Activated CD8-positive, alpha-beta T cell treated with anti-CD3 and anti-CD28 coated beads for 36 hours (primary cell): ENCODE measurements at regions not wholly inside any gene's neighbourhood (a gene's known extent, or its start where the extent isn't known, plus 50 kb on each side); places are given as distances from the start of the nearest gene placed in this dataset.

Experiments used
- ATAC-seq: fragments of 200-7000 bp; cut with Tn5 transposase; one replicate; pipeline ENCODE4 v1.10.0; 2021; ENCODE audit warnings: mild to moderate bottlenecking, moderate library complexity
- CTCF ChIA-PET: fragments of 350-600 bp; sonication (Branson Sonifier 250); formaldehyde crosslinking; loops from one replicate; lab custom pipeline; 2021; ENCODE audit warnings: antibody characterized with exemption; lab: Charles Lee
- POLR2A ChIA-PET: fragments of 350-600 bp; sonication (Branson Sonifier 250); formaldehyde crosslinking; loops from one replicate; lab custom pipeline; 2021; ENCODE audit warnings: antibody characterized with exemption; lab: Charles Lee
- DNase-seq: peaks from one replicate; pipeline ENCODE4 v3.0.0-alpha.2; 2020
- H3K27ac Mint-ChIP-seq: one replicate; pipeline ENCODE4 v1.8.0; 2021; ENCODE audit warnings: mild to moderate bottlenecking, mixed read lengths
- H3K27me3 Mint-ChIP-seq: one replicate; pipeline ENCODE4 v1.8.0; 2021; ENCODE audit warnings: mixed read lengths
- H3K36me3 Mint-ChIP-seq: one replicate; pipeline ENCODE4 v1.8.0; 2021; ENCODE audit warnings: low read depth, mixed read lengths
- H3K4me1 Mint-ChIP-seq: one replicate; pipeline ENCODE4 v1.8.0; 2021; ENCODE audit warnings: low read depth, mixed read lengths
- H3K4me3 Mint-ChIP-seq: one replicate; pipeline ENCODE4 v1.8.0; 2021; ENCODE audit warnings: mild to moderate bottlenecking, moderate library complexity, mixed read lengths
- H3K9me3 Mint-ChIP-seq: one replicate; pipeline ENCODE4 v1.8.0; 2021; ENCODE audit warnings: mixed read lengths
- CTCF ChIP-seq: fragments of 200-600 bp; IDR thresholded peaks from one replicate; pipeline ENCODE4 v1.8.0; 2022; ENCODE audit warnings: antibody characterized with exemption, mild to moderate bottlenecking
- intact Hi-C: fragments of 100-400 bp; cut with micrococcal nuclease; formaldehyde crosslinking; loops from one replicate; pipeline ENCODE4 v1.10.0; 2022

- ATAC-seq = no peak
- ChIA-PET CTCF (interaction anchor here (1.1 kb wide), 1 partner anchor 13 kb away, joined by 5 read pairs; no protein-coding TSS in a partner anchor), POLR2A (no interaction called here)
- H3K4me3 Mint-ChIP-seq = no peak overlapping the region
- DNase-seq = no peak
- no peaks in the 10 kb centered on the region for H3K36me3 Mint-ChIP-seq
- no peaks in the 10 kb centered on the region for H3K27me3 Mint-ChIP-seq
- no peaks in the 10 kb centered on the region for H3K9me3 Mint-ChIP-seq
- TF ChIP-seq CTCF = no peak
- H3K4me1 Mint-ChIP-seq = peaks cover 7% of the 10 kb centered on the region
- intact Hi-C loops = no loop called here
- H3K27ac Mint-ChIP-seq = no peak overlapping the region
Observed at GRCh38 chr21:14699433-14700407, 153.6 kb upstream of the SAMSN1 start.

GRCh38 chr21:14697769-14698168, 151.7 kb upstream of the SAMSN1 start:
- intact Hi-C loops = no loop called here
- TF ChIP-seq CTCF = no peak
- CTCF ChIA-PET = no interaction called here
- no peak overlapping the region for H3K27ac Mint-ChIP-seq
- H3K36me3 Mint-ChIP-seq = no peaks in the 10 kb centered on the region
- H3K27me3 Mint-ChIP-seq = no peaks in the 10 kb centered on the region
- POLR2A ChIA-PET = no interaction called here
- H3K4me1 Mint-ChIP-seq = peaks cover 7% of the 10 kb centered on the region
- ATAC-seq = no peak
- no peak overlapping the region for H3K4me3 Mint-ChIP-seq
- no peak for DNase-seq
- no peaks in the 10 kb centered on the region for H3K9me3 Mint-ChIP-seq

GRCh38 chr21:14694817-14695216, 148.7 kb upstream of the SAMSN1 start:
- H3K9me3 Mint-ChIP-seq = peaks cover 3% of the 10 kb centered on the region
- no peak for TF ChIP-seq CTCF
- ChIA-PET CTCF (no interaction called here), POLR2A (interaction anchor here (0.7 kb wide), 1 partner anchor 304 kb away, joined by 3 read pairs; no protein-coding TSS in a partner anchor)
- H3K4me1 Mint-ChIP-seq = peaks cover 22% of the 10 kb centered on the region
- no peaks in the 10 kb centered on the region for H3K36me3 Mint-ChIP-seq
- DNase-seq (no peak), ATAC-seq (no peak)
- no peaks in the 10 kb centered on the region for H3K27me3 Mint-ChIP-seq
- H3K4me3 Mint-ChIP-seq = no peak overlapping the region
- intact Hi-C loops = no loop called here
- H3K27ac Mint-ChIP-seq = no peak overlapping the region

GRCh38 chr21:14693997-14694396, 147.9 kb upstream of the SAMSN1 start:
- no peak overlapping the region for H3K4me3 Mint-ChIP-seq
- H3K4me1 Mint-ChIP-seq = peaks cover 15% of the 10 kb centered on the region
- H3K27ac Mint-ChIP-seq = no peak overlapping the region
- H3K36me3 Mint-ChIP-seq = peaks cover 1% of the 10 kb centered on the region
- H3K9me3 Mint-ChIP-seq = peaks cover 8% of the 10 kb centered on the region
- ATAC-seq (no peak), DNase-seq (no peak)
- no peak for TF ChIP-seq CTCF
- ChIA-PET CTCF (no interaction called here), POLR2A (no interaction called here)
- no peaks in the 10 kb centered on the region for H3K27me3 Mint-ChIP-seq
- intact Hi-C loops = no loop called here

GRCh38 chr21:14691914-14692313, 145.8 kb upstream of the SAMSN1 start:
- CTCF ChIA-PET = interaction anchor here (1.1 kb wide), 2 partner anchors 10 to 14 kb away, joined by 3 to 4 read pairs; no protein-coding TSS in a partner anchor
- no peaks in the 10 kb centered on the region for H3K27me3 Mint-ChIP-seq
- H3K9me3 Mint-ChIP-seq = peaks cover 8% of the 10 kb centered on the region
- ATAC-seq (no peak), DNase-seq (no peak)
- peaks cover 2% of the 10 kb centered on the region for H3K36me3 Mint-ChIP-seq
- peak overlapping the region; percentile 70 for H3K27ac Mint-ChIP-seq
- H3K4me1 Mint-ChIP-seq = peaks cover 30% of the 10 kb centered on the region
- no peak overlapping the region for H3K4me3 Mint-ChIP-seq
- TF ChIP-seq CTCF = no peak
- POLR2A ChIA-PET = no interaction called here
- intact Hi-C loops = no loop called here
